GM12873 (cell line): ENCODE measurements at regions not wholly inside any gene's neighbourhood (a gene's known extent, or its start where the extent isn't known, plus 50 kb on each side); places are given as distances from the start of the nearest gene placed in this dataset.

Experiments used
- CTCF ChIP-seq: IDR thresholded peaks from 2 replicates; pipeline ENCODE4 v1.5.1; 2012; ENCODE audit warnings: low read depth, mild to moderate bottlenecking, moderate library complexity, low read length, control low read depth; ENCODE audit not compliant: insufficient read depth; ENCODE audit errors: missing control alignments

- no peak for TF ChIP-seq CTCF
Observed at GRCh38 chrX:74251006-74251930, 52.7 kb upstream of the ZCCHC13 start.

- no peak for TF ChIP-seq CTCF
Observed at GRCh38 chrX:74250574-74250973, 53.4 kb upstream of the ZCCHC13 start.

- no peak for TF ChIP-seq CTCF
Observed at GRCh38 chrX:74249963-74250362, 54.0 kb upstream of the ZCCHC13 start.

- no peak for TF ChIP-seq CTCF
Observed at GRCh38 chrX:74248889-74249288, 55.1 kb upstream of the ZCCHC13 start.

GRCh38 chrX:74246524-74246923, 57.5 kb upstream of the ZCCHC13 start:
- no peak for TF ChIP-seq CTCF

GRCh38 chrX:74242484-74243138, 61.4 kb upstream of the ZCCHC13 start:
- TF ChIP-seq CTCF: no peak

GRCh38 chrX:74242050-74242449, 61.9 kb upstream of the ZCCHC13 start:
- TF ChIP-seq CTCF: no peak
